WTC11 (cell line): ENCODE measurements at regions not wholly inside any gene's neighbourhood (a gene's known extent, or its start where the extent isn't known, plus 50 kb on each side); places are given as distances from the start of the nearest gene placed in this dataset.

ENCODE experiments used
- CTCF ChIP-seq: fragments of 200-600 bp; IDR thresholded peaks from 2 replicates; pipeline ENCODE4 v1.8.0; 2022; ENCODE audit warnings: antibody characterized with exemption
- JAZF1 ChIP-seq: fragments of 250-450 bp; sonication (Bioruptor Pico); IDR thresholded peaks from 2 replicates; pipeline ENCODE4 v1.9.0; 2021; ENCODE audit warnings: moderate library complexity, mild to moderate bottlenecking, inconsistent platforms
- ZNF317 ChIP-seq: sonication (generic); formaldehyde crosslinking; IDR thresholded peaks from 2 replicates; pipeline ENCODE4 v1.8.1; 2023; ENCODE audit warnings: low read depth, mild to moderate bottlenecking, moderate library complexity, missing genetic modification reagents, borderline replicate concordance
- ZNF425 ChIP-seq: fragments of 250-450 bp; sonication (Bioruptor Pico); conservative IDR thresholded peaks from 2 replicates; pipeline ENCODE4 v1.9.0; 2021; ENCODE audit warnings: mild to moderate bottlenecking

GRCh38 chrX:6734844-6735634 is 200.1 kb upstream of the VCX3A start:
- no peak for TF ChIP-seq ZNF425
- TF ChIP-seq CTCF, result no peak
- TF ChIP-seq JAZF1, result no peak
- TF ChIP-seq ZNF317 (CRISPR knock-in tag), result no peak
